CD4-positive, alpha-beta T cell (primary cell): ENCODE measurements at regions not wholly inside any gene's neighbourhood (a gene's known extent, or its start where the extent isn't known, plus 50 kb on each side); places are given as distances from the start of the nearest gene placed in this dataset.

ENCODE experiments used
- ATAC-seq: fragments of 200-7000 bp; cut with Tn5 transposase; one replicate; pipeline ENCODE4 v1.10.0; 2022; ENCODE audit warnings: mild to moderate bottlenecking; ENCODE audit not compliant: poor library complexity
- CTCF ChIA-PET: fragments of 350-600 bp; sonication (Branson Sonifier 250); formaldehyde crosslinking; loops from one replicate; lab custom pipeline; 2021; ENCODE audit warnings: antibody characterized with exemption, inconsistent platforms; lab: Charles Lee
- POLR2A ChIA-PET: fragments of 350-600 bp; sonication (Branson Sonifier 250); formaldehyde crosslinking; loops from one replicate; lab custom pipeline; 2021; ENCODE audit warnings: antibody characterized with exemption, inconsistent platforms; lab: Charles Lee
- DNase-seq, 14 experiments: peaks; one replicate each; pipeline ENCODE4 v3.0.0-alpha.2; 2013 to 2020; ENCODE audit warnings: mixed read lengths in 2 of 14
- H3K27ac ChIP-seq, 2 donors: one replicate each; pipeline versions ENCODE4 v1.5.1 to v1.7.0; 2013; ENCODE audit warnings: low read length in 2 of 2, low read depth in 1 of 2, mild to moderate bottlenecking in 1 of 2
- H3K27me3 ChIP-seq, 2 experiments: 1 replicate in 1 of 2; 2 replicates in 1 of 2; pipeline versions ENCODE4 v1.6.1 to v1.7.0; 2013; ENCODE audit warnings: low read length in 2 of 2, control low read depth in 1 of 2, mild to moderate bottlenecking in 1 of 2, moderate library complexity in 1 of 2; ENCODE audit not compliant: insufficient read depth in 2 of 2, control insufficient read depth in 1 of 2
- H3K36me3 ChIP-seq: one replicate; pipeline ENCODE4 v1.6.1; 2013; ENCODE audit warnings: low read length, control low read depth; ENCODE audit not compliant: insufficient read depth
- H3K4me1 ChIP-seq: one replicate; pipeline ENCODE4 v1.6.1; 2013; ENCODE audit warnings: low read length, control low read depth; ENCODE audit not compliant: insufficient read depth
- H3K4me3 ChIP-seq: one replicate; pipeline ENCODE4 v1.5.1; 2013; ENCODE audit warnings: mild to moderate bottlenecking, low read length, moderate library complexity
- H3K9me3 ChIP-seq, 2 experiments: 1 replicate in 1 of 2; 2 replicates in 1 of 2; pipeline versions ENCODE4 v1.6.1 to v1.7.0; 2013; ENCODE audit warnings: low read length in 2 of 2, mild to moderate bottlenecking in 2 of 2, control low read depth in 1 of 2, moderate library complexity in 1 of 2; ENCODE audit not compliant: control insufficient read depth in 1 of 2, insufficient read depth in 1 of 2
- H3K27ac Mint-ChIP-seq: one replicate; pipeline ENCODE4 v1.8.0; 2020; ENCODE audit warnings: mixed read lengths
- H3K27me3 Mint-ChIP-seq: one replicate; pipeline ENCODE4 v1.8.0; 2021; ENCODE audit warnings: mixed read lengths
- H3K36me3 Mint-ChIP-seq: one replicate; pipeline ENCODE4 v1.8.0; 2021; ENCODE audit warnings: low read depth, mixed read lengths
- H3K4me1 Mint-ChIP-seq: one replicate; pipeline ENCODE4 v1.8.0; 2021; ENCODE audit warnings: low read depth, mixed read lengths
- H3K4me3 Mint-ChIP-seq: one replicate; pipeline ENCODE4 v1.8.0; 2020; ENCODE audit warnings: mild to moderate bottlenecking, mixed read lengths
- H3K9me3 Mint-ChIP-seq: one replicate; pipeline ENCODE4 v1.8.0; 2020; ENCODE audit warnings: mixed read lengths
- CTCF ChIP-seq: fragments of 200-600 bp; IDR thresholded peaks from one replicate; pipeline ENCODE4 v1.8.0; 2022; ENCODE audit warnings: antibody characterized with exemption, mild to moderate bottlenecking
- intact Hi-C, 2 experiments: fragments of 100-400 bp; cut with DNase I in 1 of 2; cut with micrococcal nuclease in 1 of 2; formaldehyde crosslinking; loops; one replicate each; pipeline versions ENCODE4 v1.15.1 to v1.9.0; 2023 to 2025; cut with DNase I, micrococcal nuclease

- ChIA-PET POLR2A (interaction anchor here (0.5 kb wide), 1 partner anchor 278 kb away, joined by 3 read pairs; no protein-coding TSS in a partner anchor), CTCF (no interaction called here)
- H3K9me3 Mint-ChIP-seq: peaks cover 7% of the 10 kb centered on the region
- no peak for TF ChIP-seq CTCF
- H3K36me3 Mint-ChIP-seq: peaks cover 22% of the 10 kb centered on the region
- no peaks in the 10 kb centered on the region for H3K4me1 Mint-ChIP-seq
- intact Hi-C loops: no loop called here
- Histone ChIP-seq H3K36me3 (no peaks in the 10 kb centered on the region), H3K9me3 (peaks cover 0 to 9% of the 10 kb centered on the region in 2 experiments), H3K27ac (no peak overlapping the region), H3K4me3 (no peak overlapping the region), H3K27me3 (no peaks in the 10 kb centered on the region), H3K4me1 (no peaks in the 10 kb centered on the region)
- H3K27me3 Mint-ChIP-seq: no peaks in the 10 kb centered on the region
- no peak overlapping the region for H3K27ac Mint-ChIP-seq
- DNase-seq (no peak), ATAC-seq (no peak)
- H3K4me3 Mint-ChIP-seq: no peak overlapping the region
These were observed 140.2 kb downstream of the CYB561 start for GRCh38 chr17:63305857-63306256.

GRCh38 chr17:63306855-63307254, 139.3 kb downstream of the CYB561 start:
- H3K9me3 Mint-ChIP-seq: peaks cover 4% of the 10 kb centered on the region

GRCh38 chr17:63308272-63308671, 137.8 kb downstream of the CYB561 start:
- ChIA-PET POLR2A (no interaction called here), CTCF (no interaction called here)
- no peak overlapping the region for H3K4me3 Mint-ChIP-seq
- H3K36me3 ChIP-seq: no peaks in the 10 kb centered on the region
- ATAC-seq: no peak
- H3K27me3 ChIP-seq: no peaks in the 10 kb centered on the region
- H3K27ac ChIP-seq: no peak overlapping the region
- no peaks in the 10 kb centered on the region for H3K9me3 Mint-ChIP-seq
- H3K27ac Mint-ChIP-seq: no peak overlapping the region
- H3K4me1 Mint-ChIP-seq: no peaks in the 10 kb centered on the region
- peaks cover 5% of the 10 kb centered on the region for H3K36me3 Mint-ChIP-seq
- no peak for DNase-seq
- H3K27me3 Mint-ChIP-seq: no peaks in the 10 kb centered on the region
- no peaks in the 10 kb centered on the region for H3K4me1 ChIP-seq
- no peak for TF ChIP-seq CTCF
- intact Hi-C loops: no loop called here
- no peak overlapping the region for H3K4me3 ChIP-seq
- H3K9me3 ChIP-seq: peaks cover 0 to 9% of the 10 kb centered on the region in 2 experiments

More at GRCh38 chr17:63306855-63307254, 139.3 kb downstream of the CYB561 start:
- Histone ChIP-seq H3K27me3 (no peaks in the 10 kb centered on the region), H3K4me1 (no peaks in the 10 kb centered on the region), H3K9me3 (peaks cover 0 to 9% of the 10 kb centered on the region in 2 experiments), H3K27ac (no peak overlapping the region), H3K4me3 (no peak overlapping the region), H3K36me3 (no peaks in the 10 kb centered on the region)
- no peaks in the 10 kb centered on the region for H3K27me3 Mint-ChIP-seq
- POLR2A ChIA-PET: no interaction called here
- CTCF ChIA-PET: no interaction called here
- intact Hi-C loops: no loop called here
- no peak for ATAC-seq
- DNase-seq: no peak
- no peak overlapping the region for H3K27ac Mint-ChIP-seq
- TF ChIP-seq CTCF: no peak
- H3K4me3 Mint-ChIP-seq: no peak overlapping the region
- no peaks in the 10 kb centered on the region for H3K4me1 Mint-ChIP-seq
- peaks cover 14% of the 10 kb centered on the region for H3K36me3 Mint-ChIP-seq
